HepG2 (cell line): ENCODE measurements at regions not wholly inside any gene's neighbourhood (a gene's known extent, or its start where the extent isn't known, plus 50 kb on each side); places are given as distances from the start of the nearest gene placed in this dataset.

Source experiments
- ATAC-seq: fragments of 200-7000 bp; cut with Tn5 transposase; 3 replicates; pipeline ENCODE4 v1.9.1; 2020; ENCODE audit warnings: mild to moderate bottlenecking, moderate library complexity
- BruUV-seq: library from RNA; stranded (reverse); fragments of 400-500 nt; replicated peaks from 2 replicates; lab custom pipeline; 2021; lab: Mats Ljungman, UMichigan
- CTCF ChIA-PET: fragments of 300-600 bp; formaldehyde crosslinking; extraction: SDS; loops from one replicate; lab custom pipeline; 2021; ENCODE audit warnings: low total read pairs, inconsistent platforms, low intra/inter-chr PET ratio; lab: Yijun Ruan, JAX
- POLR2A ChIA-PET: fragments of 350-600 bp; sonication (Branson Sonifier 250); formaldehyde crosslinking; loops from one replicate; lab custom pipeline; 2020; ENCODE audit warnings: antibody characterized with exemption, inconsistent platforms; lab: Yijun Ruan, JAX
- DNase-seq: peaks from one replicate; pipeline ENCODE4 v3.0.0-alpha.2; 2015; ENCODE audit warnings: low spot score
- FAIRE-seq: peaks from 3 replicates; lab custom pipeline; 2011; peaks lifted over from hg19 to GRCh38; lab: Jason Lieb, UNC
- H2AFZ ChIP-seq: one replicate; pipeline ENCODE4 v1.6.1; 2011; ENCODE audit warnings: low read length, inconsistent platforms
- H3K27ac ChIP-seq: fragments of 300-600 bp; 3 replicates; pipeline ENCODE4 v1.8.0; 2011; ENCODE audit warnings: mixed run types, mild to moderate bottlenecking, mixed read lengths, low read length, inconsistent platforms; ENCODE audit not compliant: insufficient read depth; ENCODE audit errors: extremely low read length
- H3K27me3 ChIP-seq, 2 experiments: fragments of 200-600 bp in 1 of 2; 2 replicates in 1 of 2; 3 replicates in 1 of 2; pipeline versions ENCODE4 v1.6.0 to v1.8.0; 2011; ENCODE audit warnings: low read length in 2 of 2, mild to moderate bottlenecking in 2 of 2, moderate library complexity in 2 of 2, inconsistent platforms in 1 of 2; ENCODE audit not compliant: insufficient read depth in 2 of 2, control insufficient read depth in 1 of 2
- H3K36me3 ChIP-seq, 2 experiments: fragments of 200-600 bp in 1 of 2; replicated peaks in 1 of 2; 2 replicates in 1 of 2; 3 replicates in 1 of 2; pipeline versions ENCODE4 v1.5.1 to v1.8.0; 2011; ENCODE audit warnings: low read length in 2 of 2, inconsistent platforms in 1 of 2; ENCODE audit not compliant: insufficient read depth in 2 of 2, control insufficient read depth in 1 of 2
- H3K4me1 ChIP-seq: 2 replicates; pipeline ENCODE4 v1.5.1; 2012; ENCODE audit warnings: low read length, inconsistent platforms; ENCODE audit not compliant: insufficient read depth
- H3K4me2 ChIP-seq: 2 replicates; pipeline ENCODE4 v1.6.0; 2011; ENCODE audit warnings: low read depth, low read length, inconsistent platforms
- H3K4me3 ChIP-seq, 3 experiments: fragments of 200-600 bp in 1 of 3; sonication (generic), shearing (Covaris generic) in 1 of 3; replicated peaks in 1 of 3; 2 replicates each; pipeline ENCODE4 v1.5.1; 2011 to 2016; ENCODE audit warnings: low read length in 3 of 3, inconsistent platforms in 2 of 3, low read depth in 2 of 3, mild to moderate bottlenecking in 2 of 3, control low read depth in 1 of 3, mixed read lengths in 1 of 3; ENCODE audit not compliant: insufficient read depth in 1 of 3
- H3K79me2 ChIP-seq: one replicate; pipeline ENCODE4 v1.6.1; 2011; ENCODE audit warnings: low read length, inconsistent platforms; ENCODE audit not compliant: insufficient read depth
- H3K9ac ChIP-seq: 2 replicates; pipeline ENCODE4 v1.6.0; 2011; ENCODE audit warnings: mild to moderate bottlenecking, low read depth, low read length, inconsistent platforms; ENCODE audit not compliant: insufficient read depth
- H3K9me3 ChIP-seq: 2 replicates; pipeline ENCODE4 v1.5.1; 2012; ENCODE audit warnings: mild to moderate bottlenecking, low read length
- H4K20me1 ChIP-seq: 2 replicates; pipeline ENCODE4 v1.6.0; 2011; ENCODE audit warnings: inconsistent platforms, mild to moderate bottlenecking, low read length, moderate library complexity; ENCODE audit not compliant: insufficient read depth
- ELF4 ChIP-seq: sonication (generic); formaldehyde crosslinking; IDR thresholded peaks from 2 replicates; pipeline ENCODE4 v1.5.0; 2020; ENCODE audit warnings: missing genetic modification reagents, mild to moderate bottlenecking, moderate library complexity, borderline replicate concordance
- MEIS2 ChIP-seq: sonication (generic); formaldehyde crosslinking; IDR thresholded peaks from 2 replicates; pipeline ENCODE4 v1.9.0; 2021; ENCODE audit warnings: mild to moderate bottlenecking, missing genetic modification reagents
- SPEN ChIP-seq: sonication (generic); formaldehyde crosslinking; IDR thresholded peaks from 2 replicates; pipeline ENCODE4 v1.5.1; 2020; ENCODE audit warnings: low read depth, mild to moderate bottlenecking, missing genetic modification reagents
- YEATS2 ChIP-seq: sonication (generic); formaldehyde crosslinking; IDR thresholded peaks from 2 replicates; pipeline ENCODE4 v1.4.0; 2020; ENCODE audit warnings: missing genetic modification reagents, borderline replicate concordance
- ZNF224 ChIP-seq: sonication (generic); formaldehyde crosslinking; IDR thresholded peaks from 2 replicates; pipeline ENCODE4 v1.5.0; 2020; ENCODE audit warnings: mild to moderate bottlenecking, missing genetic modification reagents
- ZNF512B ChIP-seq: sonication (generic); formaldehyde crosslinking; IDR thresholded peaks from 2 replicates; pipeline ENCODE4 v1.5.1; 2020; ENCODE audit warnings: missing genetic modification reagents, mild to moderate bottlenecking, borderline replicate concordance
- ZNF724P ChIP-seq: sonication (generic); formaldehyde crosslinking; IDR thresholded peaks from 2 replicates; pipeline ENCODE4 v1.8.0; 2022; ENCODE audit warnings: missing genetic modification reagents, borderline replicate concordance
- WGBS: methylation state at CpG from one replicate; pipeline ENCODE4 v1.1.6; 2017; ENCODE audit warnings: low lambda C conversion rate; 5-methylcytosine and 5-hydroxymethylcytosine counted together
- in situ Hi-C: cut with HindIII; loops from 2 replicates; pipeline ENCODE4 v1.10.0; 2017; ENCODE audit warnings: low pct_unique_long_range_greater_than_20kb; ENCODE audit not compliant: extremely low pct_ligation_motif_present
- intact Hi-C: fragments of 100-400 bp; cut with micrococcal nuclease; formaldehyde crosslinking; loops from one replicate; pipeline ENCODE4 v1.10.0; 2022; ENCODE audit not compliant: unreplicated experiment
- TF ChIP-seq, protein P1 (sequence below): sonication (generic); formaldehyde crosslinking; IDR thresholded peaks from 2 replicates; pipeline ENCODE4 v1.4.0; 2020; ENCODE audit warnings: mild to moderate bottlenecking, missing genetic modification reagents
- TF ChIP-seq, protein P2 (sequence below): IDR thresholded peaks from 2 replicates; pipeline ENCODE4 v1.6.1; 2012; ENCODE audit warnings: inconsistent platforms

- H3K4me2 ChIP-seq: no peak overlapping the region
- DNase-seq: no peak
- FAIRE-seq: no peak
- peaks cover 11 to 56% of the 10 kb centered on the region in 2 experiments for H3K27me3 ChIP-seq
- no peak for ATAC-seq
- H3K79me2 ChIP-seq: no peaks in the 10 kb centered on the region
- no peaks in the 10 kb centered on the region for H4K20me1 ChIP-seq
- 15% methylated on average over 4 of the region's 7 CpGs for WGBS
- intact Hi-C loops (no loop called here), in situ Hi-C loops (no loop called here)
- no peaks in the 10 kb centered on the region for H3K9me3 ChIP-seq
- BruUV-seq: no TSS peak
- no peak overlapping the region for H3K27ac ChIP-seq
- no peak overlapping the region for H2AFZ ChIP-seq
- H3K36me3 ChIP-seq: no peaks in the 10 kb centered on the region
- ChIA-PET CTCF (no interaction called here), POLR2A (no interaction called here)
- TF ChIP-seq SPEN (CRISPR knock-in tag) (no peak), ZNF512B (CRISPR knock-in tag) (no peak), ELF4 (CRISPR knock-in tag) (no peak), ZNF224 (CRISPR knock-in tag) (no peak), MEIS2 (CRISPR knock-in tag) (no peak), YEATS2 (no peak), ZNF724P (CRISPR knock-in tag) (no peak)
- TF ChIP-seq, protein P1, sequence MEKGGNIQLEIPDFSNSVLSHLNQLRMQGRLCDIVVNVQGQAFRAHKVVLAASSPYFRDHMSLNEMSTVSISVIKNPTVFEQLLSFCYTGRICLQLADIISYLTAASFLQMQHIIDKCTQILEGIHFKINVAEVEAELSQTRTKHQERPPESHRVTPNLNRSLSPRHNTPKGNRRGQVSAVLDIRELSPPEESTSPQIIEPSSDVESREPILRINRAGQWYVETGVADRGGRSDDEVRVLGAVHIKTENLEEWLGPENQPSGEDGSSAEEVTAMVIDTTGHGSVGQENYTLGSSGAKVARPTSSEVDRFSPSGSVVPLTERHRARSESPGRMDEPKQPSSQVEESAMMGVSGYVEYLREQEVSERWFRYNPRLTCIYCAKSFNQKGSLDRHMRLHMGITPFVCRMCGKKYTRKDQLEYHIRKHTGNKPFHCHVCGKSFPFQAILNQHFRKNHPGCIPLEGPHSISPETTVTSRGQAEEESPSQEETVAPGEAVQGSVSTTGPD (CRISPR knock-in tag): no peak
- TF ChIP-seq, protein P2, sequence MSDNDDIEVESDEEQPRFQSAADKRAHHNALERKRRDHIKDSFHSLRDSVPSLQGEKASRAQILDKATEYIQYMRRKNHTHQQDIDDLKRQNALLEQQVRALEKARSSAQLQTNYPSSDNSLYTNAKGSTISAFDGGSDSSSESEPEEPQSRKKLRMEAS: no peak
- no peak overlapping the region for H3K9ac ChIP-seq
- peaks cover 20% of the 10 kb centered on the region for H3K4me1 ChIP-seq
- no peak overlapping the region for H3K4me3 ChIP-seq
Measured at GRCh38 chr22:44409974-44410316, 88.1 kb downstream of the RTL6 start.
